A673 (cell line): ENCODE measurements at regions not wholly inside any gene's neighbourhood (a gene's known extent, or its start where the extent isn't known, plus 50 kb on each side); places are given as distances from the start of the nearest gene placed in this dataset.

Experiments
- BruUV-seq: library from RNA; stranded (reverse); fragments of 400-500 nt; replicated peaks from 2 replicates; lab custom pipeline; 2021; lab: Mats Ljungman, UMichigan
- CTCF ChIA-PET: fragments of 300-600 bp; sonication (Branson Sonifier 250); formaldehyde crosslinking; loops from one replicate; lab custom pipeline; 2022; ENCODE audit warnings: antibody characterized with exemption; lab: Charles Lee
- POLR2A ChIA-PET: fragments of 300-600 bp; sonication (Branson Sonifier 250); formaldehyde crosslinking; loops from one replicate; lab custom pipeline; 2022; ENCODE audit warnings: antibody characterized with exemption; ENCODE audit not compliant: low non-redundant PET; lab: Charles Lee
- DNase-seq: peaks from one replicate; pipeline ENCODE4 v3.0.0-alpha.2; 2015; ENCODE audit warnings: low spot score
- H3K27ac ChIP-seq: fragments of 200-600 bp; sonication (generic); 2 replicates; pipeline ENCODE4 v1.5.1; 2016; ENCODE audit warnings: mixed run types, low read depth, mild to moderate bottlenecking, mixed read lengths, antibody characterized with exemption, low read length; ENCODE audit not compliant: poor library complexity, severe bottlenecking
- H3K27me3 ChIP-seq: fragments of 200-600 bp; sonication (generic); replicated peaks from 2 replicates; pipeline ENCODE4 v1.6.1; 2017; ENCODE audit warnings: mixed run types, low read depth, mild to moderate bottlenecking, mixed read lengths, antibody characterized with exemption, low read length; ENCODE audit not compliant: insufficient read depth, poor library complexity
- H3K36me3 ChIP-seq: fragments of 200-600 bp; sonication (generic); 2 replicates; pipeline ENCODE4 v1.6.1; 2016; ENCODE audit warnings: mixed run types, mild to moderate bottlenecking, mixed read lengths, antibody characterized with exemption, low read length; ENCODE audit not compliant: insufficient read depth, poor library complexity, severe bottlenecking
- H3K4me1 ChIP-seq: fragments of 200-600 bp; sonication (generic); 2 replicates; pipeline ENCODE4 v1.6.1; 2017; ENCODE audit warnings: mixed run types, mild to moderate bottlenecking, mixed read lengths, antibody characterized with exemption, low read length; ENCODE audit not compliant: insufficient read depth, poor library complexity, severe bottlenecking
- H3K4me3 ChIP-seq: fragments of 200-600 bp; sonication (generic); 2 replicates; pipeline ENCODE4 v1.5.1; 2016; ENCODE audit warnings: low read depth, mixed run types, mild to moderate bottlenecking, mixed read lengths, low read length; ENCODE audit not compliant: poor library complexity, severe bottlenecking
- H3K9me3 ChIP-seq: fragments of 200-600 bp; sonication (generic); 2 replicates; pipeline ENCODE4 v1.6.1; 2016; ENCODE audit warnings: mixed run types, low read depth, mild to moderate bottlenecking, mixed read lengths, antibody characterized with exemption, low read length; ENCODE audit not compliant: poor library complexity, severe bottlenecking
- EZH2 ChIP-seq: fragments of 200-600 bp; sonication (generic); IDR thresholded peaks from 2 replicates; pipeline ENCODE4 v1.6.1; 2017; ENCODE audit warnings: borderline replicate concordance, low read depth, mild to moderate bottlenecking, mixed read lengths, antibody characterized with exemption, low read length; ENCODE audit not compliant: poor library complexity, severe bottlenecking
- intact Hi-C: fragments of 100-400 bp; cut with micrococcal nuclease; formaldehyde crosslinking; loops from one replicate; pipeline ENCODE4 v1.10.0; 2022; ENCODE audit not compliant: unreplicated experiment
- TF ChIP-seq, protein P1 (sequence below): fragments of 300-800, 200-600 bp; sonication (generic); conservative IDR thresholded peaks from 2 replicates; pipeline ENCODE4 v1.5.1; 2017; ENCODE audit warnings: low read depth, mild to moderate bottlenecking, antibody characterized with exemption, low read length, moderate library complexity, mixed read lengths

DNA sequence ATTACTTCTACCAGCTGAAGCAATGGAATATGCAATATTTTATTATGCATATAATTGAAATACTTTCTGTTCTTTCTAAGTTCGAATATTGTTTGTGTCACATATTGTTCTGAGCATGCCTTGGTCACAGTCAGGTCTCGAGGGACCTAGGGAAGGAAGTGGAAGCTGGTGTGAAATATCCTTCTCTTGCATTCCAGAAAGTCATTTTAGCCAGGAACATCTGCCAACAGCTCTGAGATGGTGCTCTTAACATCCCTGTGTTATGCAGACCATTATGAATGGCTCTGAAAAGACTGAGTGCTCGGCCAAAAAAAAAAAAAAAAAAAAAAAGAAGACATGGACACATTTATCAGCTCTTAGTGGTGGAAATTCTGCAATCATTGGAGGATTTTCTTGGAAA is 132.7 kb upstream of the JAG1 start:
- H3K4me3 ChIP-seq = no peak overlapping the region
- peaks cover under 1% of the 10 kb centered on the region for H3K27me3 ChIP-seq
- H3K27ac ChIP-seq = no peak overlapping the region
- BruUV-seq = no TSS peak
- peak; percentile 46 for DNase-seq
- TF ChIP-seq EZH2 = no peak
- TF ChIP-seq, protein P1, sequence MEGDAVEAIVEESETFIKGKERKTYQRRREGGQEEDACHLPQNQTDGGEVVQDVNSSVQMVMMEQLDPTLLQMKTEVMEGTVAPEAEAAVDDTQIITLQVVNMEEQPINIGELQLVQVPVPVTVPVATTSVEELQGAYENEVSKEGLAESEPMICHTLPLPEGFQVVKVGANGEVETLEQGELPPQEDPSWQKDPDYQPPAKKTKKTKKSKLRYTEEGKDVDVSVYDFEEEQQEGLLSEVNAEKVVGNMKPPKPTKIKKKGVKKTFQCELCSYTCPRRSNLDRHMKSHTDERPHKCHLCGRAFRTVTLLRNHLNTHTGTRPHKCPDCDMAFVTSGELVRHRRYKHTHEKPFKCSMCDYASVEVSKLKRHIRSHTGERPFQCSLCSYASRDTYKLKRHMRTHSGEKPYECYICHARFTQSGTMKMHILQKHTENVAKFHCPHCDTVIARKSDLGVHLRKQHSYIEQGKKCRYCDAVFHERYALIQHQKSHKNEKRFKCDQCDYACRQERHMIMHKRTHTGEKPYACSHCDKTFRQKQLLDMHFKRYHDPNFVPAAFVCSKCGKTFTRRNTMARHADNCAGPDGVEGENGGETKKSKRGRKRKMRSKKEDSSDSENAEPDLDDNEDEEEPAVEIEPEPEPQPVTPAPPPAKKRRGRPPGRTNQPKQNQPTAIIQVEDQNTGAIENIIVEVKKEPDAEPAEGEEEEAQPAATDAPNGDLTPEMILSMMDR = no peak
- no peaks in the 10 kb centered on the region for H3K9me3 ChIP-seq
- ChIA-PET CTCF (interaction anchor here (0.7 kb wide), 1 partner anchor 653 kb away, joined by 9 read pairs; no protein-coding TSS in a partner anchor), POLR2A (interaction anchor here (0.6 kb wide), 1 partner anchor 254 kb away, joined by 9 read pairs; no protein-coding TSS in a partner anchor)
- intact Hi-C loops = no loop called here
- H3K36me3 ChIP-seq = no peaks in the 10 kb centered on the region
- H3K4me1 ChIP-seq = no peaks in the 10 kb centered on the region

DNA sequence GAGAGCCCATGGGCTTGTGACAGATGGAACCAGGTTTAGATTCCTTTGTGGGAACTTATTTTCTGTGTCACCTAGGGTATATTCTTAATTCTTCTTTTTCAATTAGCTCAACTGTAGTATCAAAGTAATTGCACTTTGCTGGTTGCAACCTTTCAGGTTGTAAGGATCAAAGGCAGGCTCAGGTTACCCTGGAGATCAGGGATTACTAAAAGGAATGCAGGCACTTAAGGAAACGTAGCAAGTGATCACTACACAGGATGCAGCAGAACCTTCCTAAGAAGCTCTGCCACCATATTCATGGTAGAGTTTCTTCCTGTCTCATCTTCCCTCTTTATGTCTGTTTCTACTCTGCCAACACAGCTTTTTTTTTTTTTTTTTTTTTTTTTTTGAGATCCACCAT is 133.2 kb upstream of the JAG1 start:
- CTCF ChIA-PET = interaction anchor here (0.7 kb wide), 1 partner anchor 654 kb away, joined by 9 read pairs; no protein-coding TSS in a partner anchor
- intact Hi-C loops = no loop called here
- H3K27ac ChIP-seq = no peak overlapping the region
- H3K9me3 ChIP-seq = no peaks in the 10 kb centered on the region
- DNase-seq = no peak
- H3K4me3 ChIP-seq = no peak overlapping the region
- POLR2A ChIA-PET = interaction anchor here (0.6 kb wide), 1 partner anchor 255 kb away, joined by 9 read pairs; no protein-coding TSS in a partner anchor
- TF ChIP-seq, protein P1 = no peak
- no peak for TF ChIP-seq EZH2
- H3K4me1 ChIP-seq = no peaks in the 10 kb centered on the region
- BruUV-seq = no TSS peak
- peaks cover 5% of the 10 kb centered on the region for H3K27me3 ChIP-seq
- no peaks in the 10 kb centered on the region for H3K36me3 ChIP-seq

DNA sequence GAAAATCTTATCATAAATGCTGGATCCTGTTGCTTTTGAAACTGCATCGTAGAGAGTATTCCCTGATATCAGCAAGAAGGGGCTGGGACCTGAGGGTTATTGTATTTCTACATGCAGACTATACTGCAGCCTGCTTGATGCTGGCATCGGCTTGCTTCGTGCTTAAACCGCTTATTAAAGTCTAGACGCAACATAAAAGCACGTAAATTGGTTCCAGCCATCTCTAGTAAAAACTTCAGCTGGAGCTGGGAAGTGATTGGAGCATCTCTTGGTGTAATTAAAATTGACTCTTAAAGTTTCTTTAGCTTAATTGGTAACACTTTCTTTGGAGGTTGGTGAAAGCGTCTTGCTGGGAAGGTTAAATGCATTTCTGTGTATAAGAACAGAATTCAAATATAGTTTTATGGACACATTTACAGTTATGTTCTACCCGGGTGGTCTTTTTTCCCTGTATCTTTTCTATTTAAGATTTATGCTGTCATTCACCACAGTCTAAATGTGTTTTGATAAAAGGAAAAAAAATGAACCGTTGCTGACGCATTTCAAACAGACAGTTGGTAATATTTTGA is 139.0 kb upstream of the JAG1 start:
- intact Hi-C loops = no loop called here
- Histone ChIP-seq H3K4me1 (no peaks in the 10 kb centered on the region), H3K36me3 (no peaks in the 10 kb centered on the region), H3K9me3 (no peaks in the 10 kb centered on the region), H3K27ac (no peak overlapping the region), H3K4me3 (no peak overlapping the region), H3K27me3 (peaks cover 21% of the 10 kb centered on the region)
- ChIA-PET CTCF (no interaction called here), POLR2A (no interaction called here)
- no TSS peak for BruUV-seq
- DNase-seq = peak; percentile 35
- TF ChIP-seq EZH2 = no peak
- TF ChIP-seq, protein P1 = no peak
